ENCODE measurements at regions not wholly inside any gene's neighbourhood (a gene's known extent, or its start where the extent isn't known, plus 50 kb on each side); places are given as distances from the start of the nearest gene placed in this dataset.

DNA sequence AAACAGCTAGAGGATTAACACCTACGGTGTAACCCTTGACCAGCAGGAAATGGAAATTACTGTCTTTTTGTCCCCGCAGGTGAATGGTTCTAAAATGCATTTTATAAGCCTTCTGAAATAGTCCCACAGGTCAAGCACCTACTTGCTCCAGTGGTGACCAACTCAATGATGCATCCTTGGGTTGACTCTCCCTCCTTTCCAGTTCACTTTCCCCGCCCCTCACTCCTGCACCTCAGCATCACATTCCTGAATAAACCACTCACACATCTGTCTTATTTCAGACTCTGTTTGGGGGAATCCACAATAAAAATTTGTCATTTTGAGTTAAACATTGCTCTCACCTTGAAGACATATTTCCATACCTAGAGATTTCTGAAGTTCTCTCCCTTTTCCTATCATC is 446.0 kb upstream of the TNP1 start:
- Histone ChIP-seq H3K4me2 (ENCODE audit: control insufficient read depth, insufficient read depth) (no peak overlapping the region), H3K9ac (ENCODE audit: control insufficient read depth, insufficient read depth, low read length) (no peak overlapping the region), H4K20me1 (ENCODE audit: control insufficient read depth, insufficient read depth) (no peaks in the 10 kb centered on the region), H3K9me3 (replicated peaks; ENCODE audit: control insufficient read depth, insufficient read depth, low read length) (no peaks in the 10 kb centered on the region; the same call in 2 of the 3 replicates), H3K27me3 (replicated peaks in 1 of 2; ENCODE audit: control insufficient read depth in 2 of 2, insufficient read depth in 2 of 2, low read length in 1 of 2) (peaks cover 0 to 5% of the 10 kb centered on the region in 2 experiments; a peak in 1 of 4 replicates), H3K36me3 (ENCODE audit: control insufficient read depth in 2 of 2, insufficient read depth in 2 of 2, low read length in 1 of 2) (no peaks in the 10 kb centered on the region), H3K4me1 (ENCODE audit: control insufficient read depth, insufficient read depth, low read length) (no peaks in the 10 kb centered on the region), H3K27ac (ENCODE audit: control insufficient read depth, insufficient read depth) (no peak overlapping the region), H3K79me2 (ENCODE audit: control insufficient read depth, insufficient read depth, low read length) (no peaks in the 10 kb centered on the region), H2AFZ (ENCODE audit: control insufficient read depth, low read depth, low read length) (no peak overlapping the region), H3K4me3 (no peak overlapping the region)
- SMC1A ChIA-PET (ENCODE audit: uncharacterized antibody, unreplicated experiment) = no interaction called here
- POLR2A ChIA-PET = no interaction called here
- intact Hi-C loops (cut with micrococcal nuclease; ENCODE audit: unreplicated experiment) = no loop called here
- no peak for FAIRE-seq
- in situ Hi-C loops (cut with MboI) = no loop called here
- no peak for DNase-seq (ENCODE audit: low read depth, low spot score)
- 45% methylated on average over 3 of the region's 3 CpGs for WGBS (ENCODE audit: insufficient coverage, insufficient replicate concordance, low lambda C conversion rate, missing lambda C conversion rate)
- no peak for ATAC-seq
- CTCF ChIA-PET = no interaction called here
- BruUV-seq (replicated peaks) = no TSS peak
- TF ChIP-seq SREBF1 (IDR thresholded peaks at IDR 0.05; ENCODE audit: low read length) (no peak), JUNB (IDR thresholded peaks at IDR 0.05) (no peak), RBBP5 (conservative IDR thresholded peaks at IDR 0.05) (no peak), PML (IDR thresholded peaks at IDR 0.05; ENCODE audit: low read length) (no peak), MAX (IDR thresholded peaks at IDR 0.05; ENCODE audit: low read depth, low read length) (no peak), CBX3 (IDR thresholded peaks at IDR 0.05; ENCODE audit: borderline replicate concordance, low read depth) (no peak), ATF2 (IDR thresholded peaks at IDR 0.05; ENCODE audit: low read length) (no peak), NR2F1 (conservative IDR thresholded peaks at IDR 0.05) (no peak)
- RAD21 ChIA-PET (ENCODE audit: unreplicated experiment) = no interaction called here

DNA sequence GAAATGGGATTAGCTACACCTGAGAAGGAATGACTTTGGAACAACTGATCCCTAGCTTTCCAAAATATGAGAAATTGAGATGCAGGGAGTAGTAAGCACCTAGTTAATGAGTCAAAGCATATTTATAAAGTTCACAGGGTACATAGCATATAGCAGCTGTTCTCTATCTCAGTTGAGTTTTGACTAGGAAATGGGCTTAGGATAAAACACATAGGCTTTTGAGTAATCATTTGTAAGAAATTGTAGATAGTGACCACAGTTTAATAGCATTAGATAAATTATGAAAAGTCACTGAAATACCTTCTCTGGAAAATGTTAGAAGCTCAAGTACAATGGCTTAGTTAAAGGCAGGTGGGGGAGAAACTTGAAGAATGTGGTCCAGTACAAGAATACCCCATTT is 444.7 kb upstream of the TNP1 start:
- no peak overlapping the region for H3K9ac ChIP-seq (ENCODE audit: control insufficient read depth, insufficient read depth, low read length)
- CTCF ChIA-PET = interaction anchor here (1.2 kb wide), 1 partner anchor 10 kb away, joined by 3 read pairs; no protein-coding TSS in a partner anchor
- H3K79me2 ChIP-seq (ENCODE audit: control insufficient read depth, insufficient read depth, low read length) = no peaks in the 10 kb centered on the region
- BruUV-seq (replicated peaks) = no TSS peak
- H3K27me3 ChIP-seq (replicated peaks in 1 of 2; ENCODE audit: control insufficient read depth in 2 of 2, insufficient read depth in 2 of 2, low read length in 1 of 2) = peaks cover 0 to 2% of the 10 kb centered on the region in 2 experiments; a peak in 1 of 4 replicates
- H3K4me1 ChIP-seq (ENCODE audit: control insufficient read depth, insufficient read depth, low read length) = no peaks in the 10 kb centered on the region
- FAIRE-seq (no peak), ATAC-seq (no peak), DNase-seq (ENCODE audit: low read depth, low spot score) (no peak)
- SMC1A ChIA-PET (ENCODE audit: uncharacterized antibody, unreplicated experiment) = interaction anchor here (0.5 to 0.9 kb wide), 2 partner anchors 15 to 123 kb away, joined by 3 read pairs; no protein-coding TSS in a partner anchor
- in situ Hi-C loops (cut with MboI) (no loop called here), intact Hi-C loops (cut with micrococcal nuclease; ENCODE audit: unreplicated experiment) (no loop called here)
- no peak overlapping the region for H3K4me2 ChIP-seq (ENCODE audit: control insufficient read depth, insufficient read depth)
- H4K20me1 ChIP-seq (ENCODE audit: control insufficient read depth, insufficient read depth) = no peaks in the 10 kb centered on the region
- POLR2A ChIA-PET = no interaction called here
- no peaks in the 10 kb centered on the region; the same call in 2 of the 3 replicates for H3K9me3 ChIP-seq (replicated peaks; ENCODE audit: control insufficient read depth, insufficient read depth, low read length)
- no peak overlapping the region for H3K4me3 ChIP-seq
- RAD21 ChIA-PET (ENCODE audit: unreplicated experiment) = no interaction called here
- H2AFZ ChIP-seq (ENCODE audit: control insufficient read depth, low read depth, low read length) = no peak overlapping the region
- no peaks in the 10 kb centered on the region for H3K36me3 ChIP-seq (ENCODE audit: control insufficient read depth in 2 of 2, insufficient read depth in 2 of 2, low read length in 1 of 2)
- H3K27ac ChIP-seq (ENCODE audit: control insufficient read depth, insufficient read depth) = no peak overlapping the region
- TF ChIP-seq CBX3 (IDR thresholded peaks at IDR 0.05; ENCODE audit: borderline replicate concordance, low read depth) = no peak
- no peak for TF ChIP-seq ZNF592 (IDR thresholded peaks at IDR 0.05)
- no peak for TF ChIP-seq BMI1 (IDR thresholded peaks at IDR 0.05; ENCODE audit: borderline replicate concordance)
- TF ChIP-seq TCF12 (IDR thresholded peaks at IDR 0.05; ENCODE audit: low read depth, low read length) = no peak

Data from GM12878 (cell line).